Adrenal gland (tissue), 5 donors: ENCODE measurements at regions not wholly inside any gene's neighbourhood (a gene's known extent, or its start where the extent isn't known, plus 50 kb on each side); places are given as distances from the start of the nearest gene placed in this dataset.

Experiments
- CTCF ChIP-seq, 6 experiments: fragments of 450-650 bp in 4 of 6; fragments of 200-600 bp in 2 of 6; sonication (generic) in 1 of 6; IDR thresholded peaks; 1 replicate in 5 of 6; 2 replicates in 1 of 6; pipeline versions ENCODE4 v1.5.1 to v1.8.0; 2016 to 2021; ENCODE audit warnings: antibody characterized with exemption in 6 of 6, mild to moderate bottlenecking in 2 of 6, moderate library complexity in 1 of 6
- POLR2A ChIP-seq, 2 donors: fragments of 450-650 bp; IDR thresholded peaks; one replicate each; pipeline ENCODE4 v1.6.1; 2017; ENCODE audit warnings: antibody characterized with exemption in 2 of 2, mild to moderate bottlenecking in 2 of 2, moderate library complexity in 1 of 2
- donor health status: DM: no; HTN: no; CAD: no.

GRCh38 chr18:54767098-54767497 is 61.2 kb upstream of the RAB27B start:
- TF ChIP-seq CTCF (IDR thresholded peaks at IDR 0.05) (no peak), POLR2A (IDR thresholded peaks at IDR 0.05) (no peak)
